KOPT-K1 (cell line): ENCODE measurements at regions not wholly inside any gene's neighbourhood (a gene's known extent, or its start where the extent isn't known, plus 50 kb on each side); places are given as distances from the start of the nearest gene placed in this dataset.

ENCODE experiments used
- H3K27ac ChIP-seq: fragments of 200-600 bp; sonication (generic); 2 replicates; pipeline ENCODE4 v1.5.1; 2016; ENCODE audit warnings: antibody characterized with exemption, mild to moderate bottlenecking, low read depth, low read length; ENCODE audit not compliant: poor library complexity, severe bottlenecking
- H3K36me3 ChIP-seq: fragments of 200-600 bp; sonication (generic); 2 replicates; pipeline ENCODE4 v1.5.1; 2017; ENCODE audit warnings: antibody characterized with exemption, mild to moderate bottlenecking, low read length, moderate library complexity; ENCODE audit not compliant: insufficient read depth
- H3K9me3 ChIP-seq: fragments of 200-600 bp; sonication (generic); 2 replicates; pipeline ENCODE4 v1.5.1; 2017; ENCODE audit warnings: antibody characterized with exemption, low read length, mild to moderate bottlenecking; ENCODE audit not compliant: insufficient read depth, poor library complexity, severe bottlenecking

DNA sequence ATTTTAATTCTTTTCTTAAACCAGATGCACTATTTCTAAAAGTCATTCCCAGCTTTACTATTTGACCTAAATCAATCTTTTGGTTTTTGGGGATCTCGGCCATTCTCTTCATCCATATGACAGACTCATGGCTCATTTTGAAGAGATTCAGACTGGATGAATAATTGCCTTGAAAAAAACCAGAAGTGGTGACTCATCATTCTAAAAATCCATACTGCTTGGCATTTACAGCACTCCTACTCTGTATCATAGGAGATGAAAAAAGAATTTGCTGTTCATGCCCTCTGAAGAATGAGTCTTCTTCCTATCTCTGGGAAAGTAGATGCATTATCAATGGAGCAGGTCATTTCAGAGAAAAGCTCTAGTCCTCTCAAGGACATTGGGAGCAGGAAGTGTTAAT is 220.5 kb upstream of the RPS6KA3 start:
- H3K36me3 ChIP-seq: no peaks in the 10 kb centered on the region
- no peak overlapping the region for H3K27ac ChIP-seq
- H3K9me3 ChIP-seq: no peaks in the 10 kb centered on the region

DNA sequence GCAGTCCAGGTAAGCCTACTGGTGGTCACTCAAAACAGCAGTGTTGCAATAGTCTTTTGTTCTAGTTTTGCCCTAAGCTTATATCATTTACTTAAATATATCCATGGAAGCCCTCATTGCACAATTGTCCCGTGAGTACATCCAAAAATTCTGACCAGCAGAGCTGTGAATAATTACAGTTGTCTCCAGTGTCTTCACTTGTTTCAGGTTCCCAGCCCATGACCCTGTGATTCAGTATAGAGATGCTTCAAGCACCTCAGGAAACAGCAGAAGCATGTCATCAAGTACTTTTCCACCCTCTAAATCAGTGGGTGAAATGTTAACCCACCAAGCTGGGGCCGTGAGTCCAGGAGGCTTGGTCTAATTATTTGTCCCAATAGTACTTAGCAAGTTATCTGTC is 214.9 kb upstream of the RPS6KA3 start:
- no peaks in the 10 kb centered on the region for H3K36me3 ChIP-seq
- H3K27ac ChIP-seq: no peak overlapping the region
- H3K9me3 ChIP-seq: no peaks in the 10 kb centered on the region

DNA sequence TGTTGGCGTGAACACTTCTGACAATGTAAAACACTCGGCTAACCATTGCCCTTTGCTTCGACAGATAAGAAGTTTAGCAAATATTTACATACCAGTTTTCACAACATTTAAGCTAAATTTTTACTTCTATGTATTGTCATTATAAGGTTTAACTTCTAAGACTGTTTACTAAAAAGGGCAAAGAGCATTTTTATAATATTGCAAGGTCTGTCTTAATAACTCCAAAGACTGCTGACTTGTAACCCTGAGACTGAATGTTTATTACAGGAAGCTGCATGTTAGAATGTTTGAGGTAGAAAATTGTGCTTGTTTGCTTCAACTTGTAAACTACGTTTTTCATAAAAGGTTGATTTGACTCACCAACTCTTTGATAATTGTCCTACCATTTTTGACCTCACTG is 213.2 kb upstream of the RPS6KA3 start:
- Histone ChIP-seq H3K36me3 (no peaks in the 10 kb centered on the region), H3K9me3 (no peaks in the 10 kb centered on the region), H3K27ac (no peak overlapping the region)

DNA sequence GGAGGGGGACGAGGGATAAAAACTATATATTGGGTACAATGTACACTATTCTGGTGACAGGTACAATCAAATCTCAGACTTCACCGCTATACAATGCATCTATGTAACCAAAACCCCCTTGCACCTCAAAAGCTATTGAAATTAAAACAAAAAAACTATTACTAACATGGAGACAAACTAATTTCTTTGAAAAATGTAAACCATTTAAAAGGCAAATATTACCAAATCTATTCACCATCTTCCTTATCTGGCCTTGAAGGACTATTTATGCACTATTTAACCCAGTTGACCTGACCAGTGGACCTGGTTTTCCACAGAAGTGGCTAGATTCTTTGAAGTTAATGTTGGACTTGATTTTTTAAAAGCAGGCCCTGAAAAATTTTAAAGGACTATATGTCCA is 212.3 kb upstream of the RPS6KA3 start:
- no peak overlapping the region for H3K27ac ChIP-seq
- no peaks in the 10 kb centered on the region for H3K36me3 ChIP-seq
- H3K9me3 ChIP-seq: no peaks in the 10 kb centered on the region

DNA sequence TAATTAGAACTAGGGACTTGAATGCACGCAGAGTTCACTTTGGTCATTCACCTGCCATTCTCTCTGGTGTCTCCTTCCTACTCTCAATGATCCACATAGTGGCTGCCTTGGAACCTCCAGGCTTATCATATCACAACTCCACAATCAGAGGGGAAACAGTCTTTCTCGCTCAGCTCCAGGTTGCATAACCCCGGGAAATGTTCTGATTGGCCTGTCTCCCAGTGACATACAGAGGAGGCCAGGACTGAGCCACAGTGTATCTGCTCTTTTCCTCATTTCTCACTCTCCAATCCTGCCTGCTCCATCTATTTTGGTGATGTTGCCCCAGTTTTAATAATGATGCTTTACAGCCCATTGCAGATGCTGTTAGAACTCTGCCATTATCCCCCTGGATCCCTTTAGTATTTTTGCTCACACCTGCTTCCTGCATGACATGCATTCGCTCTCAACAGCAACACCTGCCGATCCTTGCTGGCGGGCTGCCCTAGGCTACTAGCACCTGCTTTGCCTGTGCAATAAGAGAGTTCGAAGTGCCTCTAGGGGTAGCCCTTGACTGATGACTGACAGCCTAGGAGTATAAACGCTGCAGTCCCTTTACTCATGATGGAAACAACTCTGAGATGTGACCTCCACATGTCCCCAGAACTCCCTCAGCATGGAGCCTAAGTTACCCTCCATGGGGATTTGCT is 211.3 kb upstream of the RPS6KA3 start:
- no peaks in the 10 kb centered on the region for H3K9me3 ChIP-seq
- H3K27ac ChIP-seq: no peak overlapping the region
- no peaks in the 10 kb centered on the region for H3K36me3 ChIP-seq

DNA sequence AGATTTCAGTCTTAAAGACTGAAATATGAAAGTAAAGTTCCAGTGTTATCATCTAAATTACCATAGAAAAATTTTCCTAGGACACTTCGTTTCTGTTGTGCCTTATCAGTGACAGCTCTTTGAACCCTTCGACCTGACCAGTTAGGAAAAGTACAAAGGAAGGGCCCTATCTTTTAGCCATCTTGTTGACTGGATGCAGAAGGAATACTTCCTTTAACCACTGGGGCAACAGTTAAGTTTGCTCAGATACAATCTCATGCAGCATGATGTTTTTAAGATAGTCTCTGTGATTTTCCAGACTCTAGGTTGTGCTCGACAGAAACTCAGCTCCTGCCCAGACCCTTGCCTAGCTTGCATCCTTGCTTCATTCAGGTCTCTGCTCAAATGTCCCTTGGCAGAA is 210.5 kb upstream of the RPS6KA3 start:
- H3K36me3 ChIP-seq: no peaks in the 10 kb centered on the region
- no peaks in the 10 kb centered on the region for H3K9me3 ChIP-seq
- H3K27ac ChIP-seq: no peak overlapping the region

DNA sequence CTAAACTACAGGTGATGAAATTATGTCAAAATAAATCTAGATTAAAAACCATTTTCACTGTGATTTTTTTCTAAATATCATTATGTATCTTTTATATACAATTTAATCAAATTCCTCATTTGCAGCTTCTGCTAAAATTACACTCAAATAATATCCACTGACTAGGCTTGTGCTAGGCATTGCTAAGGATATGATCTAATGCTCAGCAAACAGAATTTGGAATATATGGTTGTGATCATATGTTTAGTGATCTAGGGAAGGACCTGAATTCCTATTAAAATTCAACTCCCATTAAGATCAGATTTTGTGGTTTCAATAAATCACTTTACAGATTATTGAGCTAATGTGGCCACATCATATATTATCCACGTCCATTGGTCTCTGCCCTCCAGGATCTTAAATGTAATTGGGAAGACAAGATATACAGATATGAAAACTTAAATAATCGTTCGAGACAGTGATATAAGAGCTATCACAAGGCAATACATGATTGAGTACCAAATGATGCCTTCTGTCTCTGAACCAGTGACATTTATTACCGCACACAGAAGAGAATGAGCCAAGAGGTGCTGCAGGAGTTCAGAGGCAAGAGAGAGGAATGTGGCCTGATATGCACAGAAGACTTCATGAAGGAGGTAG is 206.0 kb upstream of the RPS6KA3 start:
- no peaks in the 10 kb centered on the region for H3K9me3 ChIP-seq
- no peaks in the 10 kb centered on the region for H3K36me3 ChIP-seq
- no peak overlapping the region for H3K27ac ChIP-seq

DNA sequence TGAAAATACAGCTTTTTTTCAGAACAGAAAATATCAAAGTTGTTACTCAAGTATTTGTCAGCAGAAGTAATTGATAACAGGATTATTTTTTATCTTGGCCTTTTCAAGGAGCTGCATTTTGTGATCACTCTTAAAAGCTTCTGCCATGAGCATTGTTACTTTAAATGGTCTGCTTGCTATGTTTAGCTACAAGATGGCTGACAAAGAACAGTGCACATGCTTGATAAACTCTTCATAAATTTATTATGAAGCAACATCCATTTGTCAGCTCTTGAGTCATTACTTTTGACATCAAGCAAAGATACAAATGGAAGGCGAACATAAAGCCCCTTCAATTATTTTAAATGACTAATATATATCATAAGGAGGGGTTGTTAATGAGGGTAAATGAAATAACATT is 205.4 kb upstream of the RPS6KA3 start:
- H3K9me3 ChIP-seq: no peaks in the 10 kb centered on the region
- H3K36me3 ChIP-seq: no peaks in the 10 kb centered on the region
- H3K27ac ChIP-seq: no peak overlapping the region

DNA sequence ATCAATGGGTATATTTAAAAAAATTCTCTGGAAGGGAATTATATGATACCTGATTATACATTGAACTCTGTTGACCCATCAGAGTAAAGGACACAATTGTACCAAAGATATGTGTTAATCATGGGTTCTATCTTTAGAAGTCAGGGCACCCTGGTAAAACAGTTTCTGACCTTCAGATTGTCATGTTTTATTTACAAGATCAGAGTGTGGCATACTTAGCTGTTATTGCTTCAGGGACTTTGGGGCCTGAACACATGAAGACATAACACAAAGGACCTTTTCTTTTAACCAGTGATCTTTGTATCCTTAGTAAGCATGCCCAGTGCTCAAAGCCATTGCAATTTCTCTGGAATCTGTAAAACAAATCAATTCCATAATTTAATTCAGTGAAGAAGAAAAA is 204.8 kb upstream of the RPS6KA3 start:
- Histone ChIP-seq H3K9me3 (no peaks in the 10 kb centered on the region), H3K36me3 (no peaks in the 10 kb centered on the region), H3K27ac (no peak overlapping the region)

DNA sequence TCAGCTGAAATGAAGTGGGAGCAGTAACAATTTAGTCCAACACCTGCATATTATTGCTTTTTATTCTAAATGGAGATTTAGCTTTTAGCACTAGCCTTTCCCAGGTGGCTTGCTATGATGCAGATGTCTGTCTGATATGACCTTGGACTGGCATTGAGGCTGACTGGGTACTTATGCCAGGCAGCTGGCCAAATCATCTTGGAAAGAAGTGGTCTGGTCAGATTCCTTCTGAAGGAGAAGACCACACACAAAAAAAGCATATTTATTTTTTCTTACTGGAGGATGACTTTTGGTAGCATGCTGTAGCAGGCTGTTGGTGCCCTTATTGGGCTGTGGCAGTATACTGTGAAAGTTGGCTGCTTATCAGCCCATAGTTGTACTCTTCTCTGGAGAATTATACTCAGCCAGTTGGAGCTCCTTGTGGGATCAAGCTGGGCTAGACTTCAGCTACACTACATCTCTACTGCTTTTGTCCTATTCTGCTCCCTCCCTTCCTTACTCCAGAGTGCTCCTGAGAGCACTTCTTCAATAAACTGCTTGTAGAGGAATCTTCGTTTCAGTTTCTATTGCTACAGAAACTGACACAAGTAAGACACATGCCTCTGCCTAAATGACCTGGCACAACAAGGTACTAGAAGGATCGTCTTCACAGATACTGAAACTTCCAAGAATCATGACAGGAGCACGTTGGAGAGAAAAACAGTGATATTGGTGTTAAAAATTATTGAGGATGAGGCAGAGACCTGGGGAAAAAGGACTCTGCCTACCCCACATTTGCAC is 196.8 kb upstream of the RPS6KA3 start:
- Histone ChIP-seq H3K27ac (no peak overlapping the region), H3K9me3 (no peaks in the 10 kb centered on the region), H3K36me3 (no peaks in the 10 kb centered on the region)

DNA sequence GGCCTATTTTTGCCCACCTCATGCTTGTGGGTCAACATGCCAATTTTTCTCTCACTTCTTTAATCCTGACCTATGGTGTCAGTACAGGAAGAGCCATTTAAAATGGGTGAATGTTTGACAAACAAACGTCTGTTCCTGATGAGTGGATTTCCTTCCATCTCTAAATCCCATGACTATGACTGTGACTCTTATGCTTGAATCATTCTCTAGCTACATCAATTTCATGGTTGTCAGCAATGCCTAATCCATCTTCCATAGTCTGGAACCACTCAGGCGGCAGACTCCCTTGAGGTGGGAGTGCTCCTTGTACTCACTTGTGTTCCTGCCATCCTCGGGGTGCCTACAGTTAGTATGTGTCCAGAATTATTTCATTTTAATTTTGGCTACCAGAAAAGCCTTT is 194.9 kb upstream of the RPS6KA3 start:
- Histone ChIP-seq H3K27ac (no peak overlapping the region), H3K9me3 (no peaks in the 10 kb centered on the region), H3K36me3 (no peaks in the 10 kb centered on the region)

DNA sequence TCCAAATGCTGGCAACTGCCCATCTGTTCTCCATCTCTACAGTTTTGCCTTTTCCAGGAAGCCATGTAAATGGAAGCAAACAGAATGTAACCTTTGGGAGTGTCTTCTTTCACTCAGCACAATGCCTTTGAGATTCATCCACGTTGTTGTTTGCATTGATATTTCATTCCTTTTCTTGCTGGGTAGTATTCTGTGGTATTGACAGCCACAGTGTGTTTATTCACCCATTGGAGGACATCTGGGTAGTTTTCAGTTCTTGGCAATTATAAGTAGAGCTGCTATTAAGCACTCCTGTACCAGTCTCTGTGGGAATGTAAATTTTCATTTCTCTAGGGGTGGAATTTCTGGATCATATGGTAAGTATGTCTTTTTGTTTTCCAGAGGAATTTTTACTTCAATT is 194.3 kb upstream of the RPS6KA3 start:
- Histone ChIP-seq H3K9me3 (no peaks in the 10 kb centered on the region), H3K36me3 (no peaks in the 10 kb centered on the region), H3K27ac (no peak overlapping the region)

DNA sequence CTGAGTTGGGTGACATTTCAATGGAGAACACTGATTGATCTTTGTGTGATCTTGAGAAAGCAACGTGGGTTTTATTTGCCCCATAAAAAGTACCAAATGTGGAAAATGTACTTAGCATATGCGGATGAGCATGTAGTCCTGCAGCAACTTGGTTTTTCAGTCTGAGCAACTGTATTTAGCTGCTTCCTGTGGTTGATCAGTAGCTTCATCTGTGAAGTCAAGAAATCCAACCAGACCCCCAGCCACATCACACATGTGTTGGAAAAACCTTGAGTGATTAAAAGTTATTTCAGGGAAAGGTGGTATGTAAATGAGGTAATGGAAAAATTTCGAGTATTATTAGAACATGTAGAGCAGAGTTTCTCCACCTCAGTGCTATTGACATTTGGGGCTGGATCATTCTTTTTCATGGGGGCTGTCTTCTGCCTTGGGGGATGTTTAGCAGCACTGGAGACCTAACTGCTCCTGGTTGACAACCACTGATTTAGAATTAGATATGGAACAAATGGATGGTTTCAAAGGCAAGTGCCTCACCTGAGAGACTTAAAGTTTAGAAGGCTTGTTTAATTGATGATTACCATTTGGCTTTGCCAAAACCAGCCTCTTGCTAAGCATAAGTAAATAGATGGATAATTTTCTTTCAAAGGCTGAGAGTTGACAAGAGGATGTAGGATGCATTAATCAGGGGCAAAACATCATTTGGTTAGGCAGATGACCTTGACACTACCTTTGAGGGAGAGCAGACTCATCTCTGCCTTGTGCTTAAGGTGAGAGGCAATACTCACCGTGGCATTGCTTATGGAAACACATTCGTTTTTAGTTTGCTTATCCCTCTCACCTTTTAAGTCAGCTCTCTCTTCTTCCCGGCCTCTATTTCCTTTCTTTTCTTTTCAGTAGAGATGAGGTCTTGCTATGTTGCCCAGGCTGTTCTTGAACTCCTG is 193.0 kb upstream of the RPS6KA3 start:
- Histone ChIP-seq H3K36me3 (no peaks in the 10 kb centered on the region), H3K9me3 (no peaks in the 10 kb centered on the region), H3K27ac (no peak overlapping the region)

DNA sequence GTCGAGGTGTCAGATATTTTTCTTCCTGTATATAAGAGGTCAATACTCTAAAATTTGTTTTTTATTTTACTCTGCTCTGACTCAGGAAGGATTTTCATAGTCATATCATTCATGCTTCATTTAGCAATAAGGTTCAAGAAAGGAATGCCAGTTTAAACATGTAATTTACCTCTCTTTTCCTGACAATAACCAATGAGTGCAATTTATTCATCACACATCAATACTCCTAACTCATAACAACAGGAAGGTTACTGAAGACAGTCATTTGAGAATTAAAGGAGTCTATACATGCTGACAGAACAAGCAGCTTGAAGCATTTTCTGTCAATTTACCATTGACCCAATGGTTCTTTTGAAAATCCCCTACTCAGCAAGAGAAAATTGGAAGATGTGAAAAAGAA is 190.3 kb upstream of the RPS6KA3 start:
- no peak overlapping the region for H3K27ac ChIP-seq
- H3K9me3 ChIP-seq: no peaks in the 10 kb centered on the region

DNA sequence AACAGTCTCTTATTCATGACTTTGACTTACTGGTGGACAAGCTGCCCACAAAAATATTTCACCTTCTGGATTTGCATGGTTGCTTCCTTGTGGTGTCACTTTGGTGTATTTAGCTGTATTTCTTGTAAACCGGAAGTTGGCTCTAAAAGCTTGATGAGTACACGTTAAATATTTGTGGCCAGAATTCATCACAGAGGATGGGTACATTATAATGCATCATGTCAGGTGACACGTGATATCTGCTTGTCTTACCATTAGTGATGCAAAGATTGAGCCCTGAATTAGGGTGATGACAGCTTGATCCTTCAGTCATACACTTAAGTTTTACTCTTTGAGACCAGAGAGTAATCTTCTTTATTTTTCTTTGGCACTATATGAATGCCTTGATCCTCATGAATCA is 188.3 kb upstream of the RPS6KA3 start:
- H3K36me3 ChIP-seq: no peaks in the 10 kb centered on the region

More for the DNA sequence above, 190.3 kb upstream of the RPS6KA3 start:
- no peaks in the 10 kb centered on the region for H3K36me3 ChIP-seq

More for the DNA sequence above, 188.3 kb upstream of the RPS6KA3 start:
- no peaks in the 10 kb centered on the region for H3K9me3 ChIP-seq
- H3K27ac ChIP-seq: no peak overlapping the region
